H1 (cell line): ENCODE measurements at regions not wholly inside any gene's neighbourhood (a gene's known extent, or its start where the extent isn't known, plus 50 kb on each side); places are given as distances from the start of the nearest gene placed in this dataset.

Experiments
- CTCF ChIA-PET: fragments of 300-600 bp; sonication (Branson Sonifier 250); formaldehyde crosslinking; loops from one replicate; lab custom pipeline; 2021; ENCODE audit not compliant: partially characterized antibody; lab: Charles Lee
- POLR2A ChIA-PET: fragments of 300-600 bp; sonication (Branson Sonifier 250); formaldehyde crosslinking; loops from one replicate; lab custom pipeline; 2021; ENCODE audit warnings: inconsistent platforms; ENCODE audit not compliant: partially characterized antibody; lab: Charles Lee
- DNase-seq, 2 experiments: peaks; one replicate each; pipeline versions ENCODE4 v3.0.0 to v3.0.0-alpha.2; 2010 to 2022; ENCODE audit warnings: low spot score in 2 of 2, low read depth in 1 of 2, mixed read lengths in 1 of 2
- FAIRE-seq: peaks from 2 replicates; lab custom pipeline; 2011; peaks lifted over from hg19 to GRCh38; lab: Jason Lieb, UNC
- H2AFZ ChIP-seq: 2 replicates; pipeline ENCODE4 v1.8.1; 2012; ENCODE audit warnings: low read length, inconsistent platforms
- H2AK5ac ChIP-seq: 2 replicates; pipeline ENCODE4 v1.6.1; 2013; ENCODE audit warnings: low read depth, low read length
- H2BK120ac ChIP-seq: replicated peaks from 2 replicates; pipeline ENCODE3; 2013; ENCODE audit warnings: low read depth, low read length, inconsistent platforms
- H2BK12ac ChIP-seq: 2 replicates; pipeline ENCODE4 v1.6.1; 2013; ENCODE audit warnings: low read depth, low read length
- H2BK15ac ChIP-seq: 2 replicates; pipeline ENCODE4 v1.6.1; 2013; ENCODE audit warnings: low read length
- H2BK20ac ChIP-seq: 2 replicates; pipeline ENCODE4 v1.6.1; 2013; ENCODE audit warnings: low read length
- H2BK5ac ChIP-seq: 2 replicates; pipeline ENCODE4 v1.6.1; 2013; ENCODE audit warnings: low read depth, low read length
- H3K14ac ChIP-seq: 2 replicates; pipeline ENCODE4 v1.6.1; 2013; ENCODE audit warnings: inconsistent platforms; ENCODE audit not compliant: insufficient read length
- H3K18ac ChIP-seq: 2 replicates; pipeline ENCODE4 v1.6.1; 2013; ENCODE audit warnings: low read length; ENCODE audit errors: extremely low read depth
- H3K23ac ChIP-seq: 2 replicates; pipeline ENCODE4 v1.6.1; 2013; ENCODE audit warnings: inconsistent platforms; ENCODE audit not compliant: insufficient read length
- H3K23me2 ChIP-seq: 2 replicates; pipeline ENCODE4 v1.6.1; 2013; ENCODE audit warnings: low read depth, low read length
- H3K27ac ChIP-seq: 2 replicates; pipeline ENCODE4 v1.6.1; 2011; ENCODE audit warnings: low read depth, low read length, inconsistent platforms
- H3K27me3 ChIP-seq, 4 experiments: replicated peaks in 1 of 4; 1 replicate in 1 of 4; 2 replicates in 3 of 4; pipeline versions ENCODE4 v1.6.1 to v1.8.1; 2011 to 2013; ENCODE audit warnings: low read length in 3 of 4, mild to moderate bottlenecking in 3 of 4, inconsistent platforms in 2 of 4, mixed read lengths in 2 of 4, moderate library complexity in 1 of 4; ENCODE audit not compliant: control insufficient read depth in 3 of 4, insufficient read depth in 3 of 4; ENCODE audit errors: extremely low read depth in 1 of 4
- H3K36me3 ChIP-seq, 4 experiments: 2 replicates each; pipeline versions ENCODE4 v1.6.1 to v1.8.1; 2011 to 2013; ENCODE audit warnings: mild to moderate bottlenecking in 4 of 4, low read length in 3 of 4, moderate library complexity in 2 of 4, control low read depth in 1 of 4, inconsistent platforms in 1 of 4; ENCODE audit not compliant: insufficient read depth in 4 of 4, control insufficient read depth in 2 of 4
- H3K4ac ChIP-seq: replicated peaks from 2 replicates; pipeline ENCODE3; 2013; ENCODE audit warnings: low read length, low read depth, mixed read lengths, inconsistent platforms; ENCODE audit not compliant: insufficient read length
- H3K4me1 ChIP-seq, 4 experiments: replicated peaks in 1 of 4; 1 replicate in 1 of 4; 2 replicates in 3 of 4; pipeline versions ENCODE4 v1.6.1 to v1.8.1; 2011 to 2013; ENCODE audit warnings: low read length in 3 of 4, inconsistent platforms in 2 of 4, mixed read lengths in 1 of 4; ENCODE audit not compliant: insufficient read depth in 4 of 4, control insufficient read depth in 3 of 4
- H3K4me2 ChIP-seq, 2 experiments: 2 replicates each; pipeline versions ENCODE4 v1.6.1 to v1.8.1; 2011 to 2013; ENCODE audit warnings: low read depth in 2 of 2, low read length in 2 of 2, control low read depth in 1 of 2, inconsistent platforms in 1 of 2, mild to moderate bottlenecking in 1 of 2; ENCODE audit not compliant: insufficient read depth in 1 of 2
- H3K4me3 ChIP-seq, 4 experiments: fragments of 200-600, 300-600 bp in 1 of 4; sonication (generic), shearing (Covaris generic), sonication (Bioruptor Twin) in 1 of 4; 2 replicates each; pipeline versions ENCODE4 v1.5.1 to v1.8.1; 2011 to 2016; ENCODE audit warnings: low read length in 4 of 4, low read depth in 3 of 4, control low read depth in 2 of 4, inconsistent platforms in 2 of 4, mild to moderate bottlenecking in 2 of 4, mixed read lengths in 1 of 4, moderate library complexity in 1 of 4; ENCODE audit not compliant: insufficient read depth in 2 of 4; ENCODE audit errors: extremely low read depth in 1 of 4
- H3K56ac ChIP-seq: replicated peaks from 2 replicates; pipeline ENCODE3; 2013; ENCODE audit warnings: low read depth, mild to moderate bottlenecking, mixed read lengths, low read length, inconsistent platforms; ENCODE audit not compliant: insufficient read length
- H3K79me1 ChIP-seq: 2 replicates; pipeline ENCODE4 v1.6.1; 2013; ENCODE audit warnings: low read depth, low read length, control low read depth
- H3K79me2 ChIP-seq, 2 experiments: 2 replicates each; pipeline versions ENCODE4 v1.6.1 to v1.8.1; 2012 to 2013; ENCODE audit warnings: low read length in 2 of 2, mild to moderate bottlenecking in 2 of 2, inconsistent platforms in 1 of 2; ENCODE audit not compliant: insufficient read depth in 2 of 2, control insufficient read depth in 1 of 2
- H3K9ac ChIP-seq, 4 experiments: replicated peaks in 1 of 4; 1 replicate in 1 of 4; 2 replicates in 3 of 4; pipeline versions ENCODE4 v1.6.1 to v1.8.1; 2011 to 2013; ENCODE audit warnings: low read depth in 3 of 4, low read length in 3 of 4, control low read depth in 2 of 4, mild to moderate bottlenecking in 2 of 4, moderate library complexity in 2 of 4, inconsistent platforms in 1 of 4; ENCODE audit errors: extremely low read depth in 1 of 4
- H3K9me3 ChIP-seq, 2 experiments: 2 replicates each; pipeline versions ENCODE4 v1.6.1 to v1.8.1; 2012 to 2013; ENCODE audit warnings: mild to moderate bottlenecking in 2 of 2, moderate library complexity in 2 of 2, control low read depth in 1 of 2, inconsistent platforms in 1 of 2, low read depth in 1 of 2, low read length in 1 of 2, mixed read lengths in 1 of 2; ENCODE audit not compliant: insufficient read depth in 2 of 2
- H4K20me1 ChIP-seq, 2 experiments: replicated peaks in 1 of 2; 2 replicates each; pipeline versions ENCODE3 to v1.8.1; 2011 to 2013; ENCODE audit warnings: inconsistent platforms in 2 of 2, low read length in 2 of 2, mild to moderate bottlenecking in 1 of 2; ENCODE audit not compliant: insufficient read depth in 2 of 2, control insufficient read depth in 1 of 2
- H4K5ac ChIP-seq: 2 replicates; pipeline ENCODE4 v1.6.1; 2013; ENCODE audit warnings: low read length, low read depth, mixed read lengths, inconsistent platforms; ENCODE audit not compliant: insufficient read length
- H4K8ac ChIP-seq: 2 replicates; pipeline ENCODE4 v1.8.0; 2013; ENCODE audit warnings: mild to moderate bottlenecking, moderate library complexity, low read length, inconsistent platforms; ENCODE audit not compliant: insufficient read depth; ENCODE audit errors: extremely low read depth
- H4K91ac ChIP-seq: replicated peaks from 2 replicates; pipeline ENCODE3; 2013; ENCODE audit warnings: low read length, mixed read lengths, inconsistent platforms; ENCODE audit not compliant: insufficient read length
- POLR2AphosphoS5 ChIP-seq: IDR thresholded peaks from 2 replicates; pipeline ENCODE4 v1.6.1; 2011; ENCODE audit warnings: low read depth, low read length
- SUZ12 ChIP-seq: fragments of 200-600 bp; sonication (generic); IDR thresholded peaks from 2 replicates; pipeline ENCODE4 v1.6.1; 2012; ENCODE audit warnings: mild to moderate bottlenecking, inconsistent platforms, low read length, moderate library complexity, mixed read lengths
- WGBS, 2 experiments: shearing (Covaris generic) in 1 of 2; methylation state at CpG; one replicate each; pipeline versions ENCODE4 v1.1.6 to v1.1.7; 2013 to 2015; ENCODE audit warnings: low lambda C conversion rate in 2 of 2, mixed read lengths in 2 of 2, inconsistent platforms in 1 of 2, low coverage in 1 of 2, missing lambda C conversion rate in 1 of 2; ENCODE audit not compliant: insufficient replicate concordance in 2 of 2, insufficient coverage in 1 of 2, insufficient read length in 1 of 2; ENCODE audit errors: extremely low coverage in 1 of 2, missing lambda C conversion rate in 1 of 2; 5-methylcytosine and 5-hydroxymethylcytosine counted together

DNA sequence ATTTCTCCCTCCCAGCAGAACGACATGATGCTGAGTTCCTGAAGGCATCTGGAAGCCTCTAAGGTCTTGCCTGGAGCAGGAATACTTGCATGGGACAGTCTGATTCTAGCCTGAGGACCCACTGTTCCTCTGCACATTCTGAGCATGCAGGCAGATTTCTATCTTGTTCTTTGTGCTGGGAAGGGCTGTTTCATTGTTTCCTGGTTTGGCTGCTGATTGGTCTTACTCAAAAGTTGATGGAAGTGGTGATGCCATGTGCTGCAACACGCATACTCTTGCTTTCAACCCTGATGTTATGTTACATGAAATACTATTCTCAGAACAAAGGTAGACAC, 307.0 kb downstream of the GATA3 start:
- no peak for TF ChIP-seq SUZ12
- TF ChIP-seq POLR2AphosphoS5: no peak
- Histone ChIP-seq H2AFZ (peak overlapping the region; percentile 50; the same call in 1 of the 2 replicates), H3K9me3 (no peaks in the 10 kb centered on the region), H3K4me2 (no peak overlapping the region), H3K36me3 (no peaks in the 10 kb centered on the region), H3K23ac (no peak overlapping the region), H4K5ac (no peak overlapping the region), H3K14ac (no peak overlapping the region), H3K27me3 (no peaks in the 10 kb centered on the region), H4K20me1 (no peaks in the 10 kb centered on the region), H3K23me2 (peaks cover 2% of the 10 kb centered on the region; the same call in 1 of the 2 replicates), H3K4me1 (no peaks in the 10 kb centered on the region), H3K9ac (no peak overlapping the region), H3K79me1 (no peaks in the 10 kb centered on the region), H4K8ac (no peak overlapping the region), H2BK5ac (no peak overlapping the region), H2BK15ac (no peak overlapping the region), H2BK12ac (no peak overlapping the region), H2BK120ac (no peak overlapping the region), H3K56ac (no peak overlapping the region), H2AK5ac (no peak overlapping the region), H3K27ac (no peak overlapping the region), H3K79me2 (no peaks in the 10 kb centered on the region), H3K18ac (no peak overlapping the region), H2BK20ac (no peak overlapping the region), H3K4me3 (no peak overlapping the region), H3K4ac (no peak overlapping the region), H4K91ac (no peak overlapping the region)
- POLR2A ChIA-PET: no interaction called here
- WGBS, 2 experiments: 83% methylated on average over 2 of the region's 2 CpGs; no CpG with 5 or more reads in 1 of the 2 experiments
- DNase-seq (no peak), FAIRE-seq (no peak)
- CTCF ChIA-PET: interaction anchor here (0.9 kb wide), 1 partner anchor 85 kb away, joined by 3 read pairs; no protein-coding TSS in a partner anchor
